ENCODE measurements at regions not wholly inside any gene's neighbourhood (a gene's known extent, or its start where the extent isn't known, plus 50 kb on each side); places are given as distances from the start of the nearest gene placed in this dataset.

GRCh38 chr4:124282301-124282898 is 430.1 kb downstream of the ANKRD50 start:
- TF ChIP-seq CTCF (IDR thresholded peaks at IDR 0.05) (no peak), POLR2A (IDR thresholded peaks at IDR 0.05) (no peak)
